Activated CD4-positive, alpha-beta T cell treated with anti-CD3 and anti-CD28 coated beads, Interleukin-2, amount 50 U/mL, for 1 hour (primary cell): ENCODE measurements at regions not wholly inside any gene's neighbourhood (a gene's known extent, or its start where the extent isn't known, plus 50 kb on each side); places are given as distances from the start of the nearest gene placed in this dataset.
"Not testable (repeated sequence)": the region's sequence is repeated elsewhere in the genome, so short reads cannot be mapped to it uniquely, and the experiment has no call there.

Source experiments
- DNase-seq: peaks from one replicate; pipeline ENCODE4 v3.0.0-alpha.2; 2020

- no peak for DNase-seq
Measured at GRCh38 chr22:22168941-22169867, 75.4 kb upstream of the VPREB1 start.

- DNase-seq = no peak
Measured at GRCh38 chr22:22168190-22168940, 76.2 kb upstream of the VPREB1 start.

- no peak for DNase-seq
Measured at GRCh38 chr22:22167791-22168189, 76.8 kb upstream of the VPREB1 start.

GRCh38 chr22:22166941-22167713 is 77.5 kb upstream of the VPREB1 start:
- DNase-seq = no peak

- DNase-seq = no peak
Measured at GRCh38 chr22:22165936-22166710, 78.5 kb upstream of the VPREB1 start.

GRCh38 chr22:22164541-22165272 is 79.9 kb upstream of the VPREB1 start:
- no peak for DNase-seq

GRCh38 chr22:22161924-22162851 is 82.4 kb upstream of the VPREB1 start:
- DNase-seq = no peak

GRCh38 chr22:22160768-22161167 is 83.8 kb upstream of the VPREB1 start:
- DNase-seq = not testable (repeated sequence)

GRCh38 chr22:22159384-22159783 is 85.2 kb upstream of the VPREB1 start:
- no peak for DNase-seq

- DNase-seq = no peak
Measured at GRCh38 chr22:22158965-22159364, 85.6 kb upstream of the VPREB1 start.

- DNase-seq = no peak
Measured at GRCh38 chr22:22158207-22158816, 86.3 kb upstream of the VPREB1 start.

GRCh38 chr22:22157348-22157725 is 87.2 kb upstream of the VPREB1 start:
- no peak for DNase-seq

- peak; percentile 48 for DNase-seq
Measured at GRCh38 chr22:22156716-22157347, 87.8 kb upstream of the VPREB1 start.

GRCh38 chr22:22156348-22156715 is 88.3 kb upstream of the VPREB1 start:
- DNase-seq = no peak

GRCh38 chr22:22155607-22156006 is 89.0 kb upstream of the VPREB1 start:
- no peak for DNase-seq

GRCh38 chr22:22155146-22155545 is 89.4 kb upstream of the VPREB1 start:
- no peak for DNase-seq

- DNase-seq = no peak
Measured at GRCh38 chr22:22154040-22154439, 90.5 kb upstream of the VPREB1 start.

GRCh38 chr22:22151308-22151707 is 93.3 kb upstream of the VPREB1 start:
- DNase-seq = no peak

- DNase-seq = no peak
Measured at GRCh38 chr22:22150457-22150856, 94.1 kb upstream of the VPREB1 start.

GRCh38 chr22:22148905-22149304 is 95.7 kb upstream of the VPREB1 start:
- no peak for DNase-seq
